HG03097 (cell line): ENCODE measurements at regions not wholly inside any gene's neighbourhood (a gene's known extent, or its start where the extent isn't known, plus 50 kb on each side); places are given as distances from the start of the nearest gene placed in this dataset.
A peak's percentile ranks its signal among the peaks of the same experiment; 100 is the strongest.
"Not testable (repeated sequence)": the region's sequence is repeated elsewhere in the genome, so short reads cannot be mapped to it uniquely, and the experiment has no call there.

Experiments
- ATAC-seq: cut with Tn5 transposase; IDR thresholded peaks from one replicate; pipeline ENCODE4 v1.9.1; 2021; ENCODE audit not compliant: unreplicated experiment, low FRiP score

GRCh38 chr5:173667702-173668101 lies 51.3 kb upstream of the BOD1 start:
- ATAC-seq: no peak

DNA sequence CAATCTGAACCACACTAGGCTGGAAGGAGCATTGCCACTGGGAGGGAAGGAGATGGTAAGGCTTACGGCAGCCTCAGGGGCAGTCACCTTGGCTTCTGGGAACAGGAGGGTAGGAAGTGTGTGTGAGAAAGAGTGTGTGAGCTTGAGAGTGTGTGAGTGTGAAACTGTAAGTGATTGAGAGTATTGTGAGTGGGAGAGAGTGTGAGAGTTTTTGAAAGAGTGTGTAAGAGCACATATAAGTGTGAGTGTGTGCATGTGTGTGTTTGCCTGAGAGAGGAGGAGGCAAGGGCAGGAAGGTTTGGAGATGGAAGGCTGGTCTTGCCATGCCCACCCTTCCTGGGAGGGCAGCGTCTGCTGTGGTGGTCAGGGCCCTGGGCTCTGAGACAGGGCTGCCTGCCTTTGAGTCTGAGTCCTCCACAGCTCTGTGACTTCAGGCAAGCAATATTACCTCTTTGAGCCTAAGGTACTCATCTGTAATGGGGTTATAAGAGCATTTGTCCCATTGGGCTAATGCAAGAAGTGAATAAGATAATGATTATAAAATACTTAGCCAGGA lies 51.9 kb upstream of the BOD1 start:
- ATAC-seq: no peak

DNA sequence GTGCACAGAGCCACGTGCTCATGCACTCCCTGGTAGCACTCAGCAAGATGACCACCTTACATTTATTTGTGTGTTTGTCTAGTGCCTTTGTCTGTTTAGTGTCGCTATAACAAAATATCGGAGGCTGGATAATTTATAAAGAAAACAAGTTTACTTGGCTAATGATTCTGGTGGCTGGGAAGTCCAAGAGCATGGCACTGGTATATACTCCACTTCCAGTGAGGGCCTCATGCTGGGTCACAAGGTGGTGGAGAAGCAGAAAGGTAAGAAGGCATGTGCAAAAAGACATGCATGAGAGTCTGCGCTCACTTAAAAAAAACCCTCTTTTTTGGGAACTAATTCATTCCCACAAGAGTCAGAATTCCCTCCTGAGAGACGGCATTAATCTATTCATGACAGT lies 52.5 kb upstream of the BOD1 start:
- ATAC-seq: no peak

DNA sequence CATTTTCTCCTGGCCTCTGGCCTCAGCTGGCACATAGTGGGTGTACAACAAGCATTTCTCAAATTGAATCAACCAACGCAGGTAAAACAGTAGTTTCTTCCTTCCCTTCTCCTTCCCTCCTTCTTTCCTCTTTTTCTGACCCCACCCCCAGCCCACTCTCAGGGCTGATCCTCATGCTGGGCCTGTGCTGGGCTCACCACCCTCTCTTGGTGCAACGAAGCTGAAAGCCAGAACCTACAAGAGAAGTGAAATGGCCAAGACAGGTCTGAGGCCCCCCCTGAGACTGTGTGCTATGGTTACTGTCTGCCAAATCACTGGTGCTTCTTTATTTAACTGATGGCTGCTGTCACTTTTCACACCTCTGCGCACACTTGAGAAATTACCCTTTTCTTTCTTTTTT lies 53.0 kb upstream of the BOD1 start:
- no peak for ATAC-seq

DNA sequence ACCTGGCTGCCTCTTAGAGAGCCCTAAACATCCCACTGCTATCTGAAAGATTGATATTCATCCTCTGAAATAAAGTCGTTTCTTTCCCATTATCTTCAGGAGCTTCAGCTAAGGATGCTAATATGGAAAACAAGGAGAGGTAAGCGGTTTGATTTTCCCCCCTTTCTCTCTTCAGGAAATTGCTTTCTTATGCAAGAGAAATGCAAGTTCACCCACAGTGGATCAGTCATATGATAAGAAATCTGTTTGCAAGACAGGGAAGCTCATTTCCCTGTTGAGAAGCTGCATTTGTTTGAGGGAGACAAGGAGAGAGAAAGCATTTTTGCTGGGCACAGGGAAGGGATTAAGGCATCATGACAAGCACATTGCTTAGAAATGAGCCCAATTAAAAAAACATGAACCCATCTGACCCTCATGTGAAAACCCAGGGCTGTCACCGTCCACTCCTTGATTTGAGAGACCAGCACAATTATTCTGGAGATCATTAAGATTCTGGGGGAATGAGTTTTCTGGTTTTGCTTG lies 53.7 kb upstream of the BOD1 start:
- no peak for ATAC-seq

DNA sequence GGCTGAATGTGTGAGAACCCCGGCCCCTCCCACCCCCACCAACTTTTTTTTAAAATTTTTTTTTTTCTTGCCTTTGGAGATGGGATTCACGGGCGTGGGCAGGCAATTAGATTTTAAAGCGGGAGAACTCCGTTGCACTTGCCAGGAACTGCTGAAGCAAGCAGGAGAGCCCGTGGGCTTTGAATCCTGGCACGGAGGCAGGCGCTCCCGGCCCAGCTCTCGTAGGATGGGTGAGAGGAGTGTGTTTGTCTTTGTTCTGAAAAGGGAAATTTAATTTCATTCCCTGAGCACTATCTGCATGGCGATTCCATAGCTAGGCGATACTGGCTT lies 54.3 kb upstream of the BOD1 start:
- no peak for ATAC-seq

- ATAC-seq: no peak
Observed at GRCh38 chr5:173671121-173671949, 54.9 kb upstream of the BOD1 start.

- no peak for ATAC-seq
Observed at GRCh38 chr5:173672166-173672565, 55.7 kb upstream of the BOD1 start.

GRCh38 chr5:173672891-173673290 lies 56.4 kb upstream of the BOD1 start:
- ATAC-seq: no peak

DNA sequence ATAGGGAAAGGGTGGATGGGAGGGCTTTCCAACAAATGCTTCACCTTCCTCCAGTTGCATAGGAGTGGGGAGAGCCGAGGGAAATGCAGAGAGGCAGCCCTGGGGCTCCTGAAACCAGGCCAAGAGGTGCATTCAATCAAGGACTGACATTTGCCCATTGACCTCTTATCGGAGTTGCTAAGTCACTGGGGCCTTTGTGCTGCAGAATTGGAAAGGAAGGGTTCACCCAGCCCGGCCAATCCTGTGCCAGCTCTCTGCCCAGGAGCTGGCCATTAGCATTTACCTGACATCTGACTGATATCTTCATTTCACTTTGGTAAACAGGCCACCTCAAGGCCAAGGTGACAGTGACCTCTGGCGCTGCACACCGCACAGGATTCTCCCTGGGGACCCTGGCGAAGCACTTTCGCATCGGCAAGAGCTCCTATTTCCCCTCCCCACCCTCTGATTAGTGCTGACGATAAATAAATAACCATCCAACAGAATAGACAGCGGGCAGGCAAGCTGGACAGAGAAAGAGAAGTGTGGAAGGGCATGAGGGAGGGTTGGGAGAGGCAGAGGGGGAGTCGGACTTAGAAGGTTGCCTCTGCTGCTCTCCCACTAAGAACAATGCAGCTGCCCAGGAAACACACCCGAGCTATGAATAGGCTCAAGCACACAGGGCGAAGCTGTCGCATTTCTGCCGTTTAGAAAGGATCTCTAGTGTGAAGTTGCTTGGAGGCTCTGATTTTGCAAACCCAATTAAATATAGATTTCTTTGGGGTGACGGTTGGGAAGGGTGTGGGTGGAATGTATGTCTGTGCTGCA lies 57.0 kb upstream of the BOD1 start:
- ATAC-seq: no peak

DNA sequence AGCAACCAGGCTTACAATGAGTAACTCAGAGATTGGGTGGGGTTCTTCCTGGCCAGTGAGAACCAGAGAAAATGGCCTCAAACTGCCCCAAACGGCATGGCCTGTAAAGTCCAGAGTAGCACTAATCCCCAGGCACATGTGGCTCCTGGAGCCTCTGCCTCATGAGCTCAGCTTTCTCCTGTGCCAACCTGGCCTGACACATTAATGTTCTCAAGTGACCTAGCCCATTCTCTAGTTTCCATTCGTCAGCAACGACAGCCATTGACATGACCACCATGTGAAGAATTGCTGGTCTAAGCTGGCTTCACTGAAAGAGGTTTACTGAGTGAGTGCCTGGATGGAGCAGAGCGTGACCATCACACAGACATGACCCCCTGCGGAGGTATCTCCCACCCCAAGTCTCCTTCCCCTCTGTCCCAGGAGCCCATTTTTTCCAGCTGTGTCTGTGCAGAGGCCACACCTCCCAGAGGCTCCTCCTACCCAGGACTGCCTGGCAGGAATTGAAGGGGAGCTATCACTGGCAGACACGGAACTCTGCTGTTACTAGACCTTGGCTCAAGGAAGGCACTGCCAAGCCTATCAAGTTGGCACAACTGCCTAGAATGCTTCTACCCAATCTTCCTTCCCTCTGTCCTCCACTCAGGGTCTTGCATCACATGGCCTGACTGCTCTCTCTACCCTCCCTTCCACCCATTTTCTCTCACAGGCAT lies 59.0 kb upstream of the BOD1 start:
- ATAC-seq: no peak

GRCh38 chr5:173676375-173676774 lies 59.9 kb upstream of the BOD1 start:
- ATAC-seq: no peak

- ATAC-seq: no peak
Observed at GRCh38 chr5:173677125-173677672, 60.7 kb upstream of the BOD1 start.

DNA sequence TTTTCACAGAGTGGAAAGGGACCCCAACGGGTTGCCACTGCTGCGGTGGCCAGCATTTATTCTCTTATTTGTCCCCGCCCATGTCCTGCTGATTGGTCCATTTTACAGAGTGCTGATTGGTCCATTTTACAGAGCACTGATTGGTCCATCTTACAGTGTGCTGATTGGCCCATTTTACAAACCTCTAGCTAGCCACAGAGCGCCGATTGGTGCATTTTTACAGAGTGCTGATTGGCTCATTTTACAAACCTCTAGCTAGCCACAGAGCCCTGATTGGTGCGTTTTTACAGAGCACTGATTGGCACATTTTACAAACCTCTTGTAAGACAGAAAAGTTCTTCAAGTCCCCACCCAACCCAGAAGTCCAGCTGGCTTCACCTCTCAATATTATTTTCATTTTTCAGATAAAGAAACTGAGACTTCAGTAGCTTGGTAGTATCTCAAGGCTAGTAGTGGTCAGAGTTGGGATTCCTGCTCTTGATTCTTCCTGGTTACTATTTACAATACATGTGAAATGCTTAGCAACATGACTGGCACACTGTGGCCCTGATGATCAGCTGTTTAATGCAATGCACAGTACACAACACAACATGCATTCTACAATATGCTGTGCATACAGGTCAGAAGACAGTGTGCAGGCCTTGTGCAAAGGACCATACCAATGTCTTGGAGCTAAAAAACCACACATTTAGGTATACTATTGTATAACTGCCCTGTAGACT lies 63.6 kb upstream of the BOD1 start:
- no peak for ATAC-seq

GRCh38 chr5:173680660-173681242 lies 64.3 kb upstream of the BOD1 start:
- peak; percentile 75 for ATAC-seq

- no peak for ATAC-seq
Observed at GRCh38 chr5:173682313-173682712, 65.9 kb upstream of the BOD1 start.

GRCh38 chr5:173684535-173684934 lies 68.1 kb upstream of the BOD1 start:
- ATAC-seq: not testable (repeated sequence)

DNA sequence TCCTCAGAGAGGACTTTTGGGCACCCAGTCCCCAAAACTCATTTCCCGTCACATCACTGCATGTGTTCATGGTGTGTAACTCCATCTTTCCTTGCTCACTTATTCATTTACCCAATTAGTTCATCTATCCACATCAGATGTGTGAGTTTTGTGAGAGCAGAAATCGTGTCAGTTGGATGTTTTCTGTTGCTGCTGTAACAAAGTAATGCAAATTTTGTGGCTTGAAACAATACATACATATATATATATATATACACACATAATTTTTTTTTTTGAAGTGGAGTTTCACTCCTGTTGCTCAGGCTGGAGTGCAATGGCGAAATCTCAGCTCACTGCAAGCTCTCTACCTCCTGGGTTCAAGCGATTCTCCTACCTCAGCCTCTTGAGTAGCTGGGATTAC lies 70.5 kb upstream of the BOD1 start:
- no peak for ATAC-seq

DNA sequence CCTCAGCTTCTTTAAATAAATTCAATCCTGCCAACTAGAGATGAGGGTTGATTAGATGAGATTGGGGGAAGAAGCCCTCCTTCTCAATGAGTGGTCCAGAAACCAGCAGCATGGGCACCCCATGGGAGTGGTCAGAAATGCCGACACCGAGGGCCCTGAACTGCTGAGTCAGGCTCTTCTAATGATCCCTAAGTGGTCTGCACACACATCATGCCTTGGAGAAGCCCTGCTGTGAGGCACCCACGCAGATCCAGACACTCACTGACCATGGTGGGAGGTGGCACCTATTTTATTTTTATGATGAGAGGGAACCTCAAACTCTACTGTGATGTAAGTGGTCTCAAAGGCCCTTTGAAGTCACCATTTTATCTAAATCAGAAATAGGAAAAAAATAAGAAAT lies 72.3 kb upstream of the BOD1 start:
- no peak for ATAC-seq
